Common myeloid progenitor, CD34-positive (primary cell): ENCODE measurements at regions not wholly inside any gene's neighbourhood (a gene's known extent, or its start where the extent isn't known, plus 50 kb on each side); places are given as distances from the start of the nearest gene placed in this dataset.

Source experiments
- CTCF ChIA-PET: fragments of 350-600 bp; sonication (Branson Sonifier 250); formaldehyde crosslinking; loops from one replicate; lab custom pipeline; 2021; ENCODE audit warnings: antibody characterized with exemption; lab: Charles Lee
- POLR2A ChIA-PET: fragments of 350-600 bp; sonication (Branson Sonifier 250); formaldehyde crosslinking; loops from one replicate; lab custom pipeline; 2021; ENCODE audit warnings: antibody characterized with exemption; lab: Charles Lee
- DNase-seq, 3 donors: peaks; one replicate each; pipeline versions ENCODE4 v3.0.0 to v3.0.0-alpha.2; 2013
- H3K27ac ChIP-seq, 2 experiments: 1 replicate in 1 of 2; 2 replicates in 1 of 2; pipeline ENCODE4 v1.7.0; 2013; ENCODE audit warnings: inconsistent platforms in 2 of 2, low read length in 2 of 2, mild to moderate bottlenecking in 2 of 2, low read depth in 1 of 2, moderate library complexity in 1 of 2; ENCODE audit not compliant: severe bottlenecking in 2 of 2, insufficient read depth in 1 of 2, poor library complexity in 1 of 2
- H3K27me3 ChIP-seq, 5 experiments: replicated peaks in 2 of 5; 1 replicate in 3 of 5; 2 replicates in 2 of 5; pipeline versions ENCODE4 v1.6.1 to v1.7.0; 2013; ENCODE audit warnings: low read length in 4 of 5, mild to moderate bottlenecking in 2 of 5, moderate library complexity in 2 of 5, inconsistent platforms in 1 of 5; ENCODE audit not compliant: insufficient read depth in 5 of 5, control insufficient read depth in 4 of 5
- H3K36me3 ChIP-seq, 4 experiments: 1 replicate in 2 of 4; 2 replicates in 2 of 4; pipeline versions ENCODE4 v1.6.1 to v1.7.0; 2013; ENCODE audit warnings: low read length in 3 of 4, control low read depth in 1 of 4, mild to moderate bottlenecking in 1 of 4; ENCODE audit not compliant: control insufficient read depth in 4 of 4, insufficient read depth in 4 of 4
- H3K4me1 ChIP-seq, 4 experiments: 1 replicate in 3 of 4; 2 replicates in 1 of 4; pipeline versions ENCODE4 v1.6.1 to v1.7.1; 2013; ENCODE audit warnings: low read length in 3 of 4, mild to moderate bottlenecking in 3 of 4, control low read depth in 1 of 4, inconsistent platforms in 1 of 4, moderate library complexity in 1 of 4; ENCODE audit not compliant: control insufficient read depth in 4 of 4, insufficient read depth in 4 of 4; ENCODE audit errors: control extremely low read depth in 1 of 4
- H3K4me3 ChIP-seq, 7 experiments: 1 replicate in 4 of 7; 2 replicates in 3 of 7; pipeline versions ENCODE4 v1.5.1 to v1.7.0; 2013; ENCODE audit warnings: mild to moderate bottlenecking in 7 of 7, low read length in 6 of 7, moderate library complexity in 6 of 7, inconsistent platforms in 2 of 7, low read depth in 2 of 7, control low read depth in 1 of 7; ENCODE audit not compliant: insufficient read depth in 4 of 7, control insufficient read depth in 1 of 7; ENCODE audit errors: extremely low read depth in 1 of 7
- H3K9me3 ChIP-seq, 5 experiments: 1 replicate in 4 of 5; 2 replicates in 1 of 5; pipeline versions ENCODE4 v1.6.1 to v1.7.1; 2013; ENCODE audit warnings: low read length in 4 of 5, mild to moderate bottlenecking in 2 of 5, inconsistent platforms in 1 of 5, low read depth in 1 of 5, moderate library complexity in 1 of 5; ENCODE audit not compliant: control insufficient read depth in 4 of 5, insufficient read depth in 2 of 5; ENCODE audit errors: control extremely low read depth in 1 of 5
- WGBS: methylation state at CpG from one replicate; pipeline ENCODE4 v1.1.5; 2013; ENCODE audit not compliant: insufficient coverage; 5-methylcytosine and 5-hydroxymethylcytosine counted together

DNA sequence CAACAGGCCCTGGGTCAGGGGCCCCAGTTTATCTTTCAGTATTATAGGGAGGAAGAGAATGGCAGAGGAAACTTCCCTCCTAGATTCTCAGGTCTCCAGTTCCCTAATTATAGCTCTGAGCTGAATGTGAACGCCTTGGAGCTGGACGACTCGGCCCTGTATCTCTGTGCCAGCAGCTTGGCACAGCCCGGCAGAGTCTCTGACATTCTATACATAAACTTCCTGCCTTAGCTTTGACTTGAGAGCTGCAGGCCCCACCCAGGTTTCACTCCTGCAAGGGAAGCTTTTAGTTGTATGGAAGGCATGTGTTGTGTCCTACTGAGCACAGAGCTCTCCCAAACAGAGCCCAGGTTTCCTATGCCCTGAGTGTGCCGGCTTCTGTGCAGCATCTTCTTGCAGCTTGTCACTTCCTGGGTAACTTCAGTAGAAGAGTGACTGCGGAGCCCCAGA, 205.6 kb upstream of the PRSS58 start:
- POLR2A ChIA-PET = interaction anchor here (0.6 kb wide), 1 partner anchor 49 kb away, joined by 3 read pairs; no protein-coding TSS in a partner anchor
- peak in 2 of 3 donors; percentile 46 to 52 for DNase-seq
- H3K27ac ChIP-seq = peak overlapping the region; percentile 12 to 69

DNA sequence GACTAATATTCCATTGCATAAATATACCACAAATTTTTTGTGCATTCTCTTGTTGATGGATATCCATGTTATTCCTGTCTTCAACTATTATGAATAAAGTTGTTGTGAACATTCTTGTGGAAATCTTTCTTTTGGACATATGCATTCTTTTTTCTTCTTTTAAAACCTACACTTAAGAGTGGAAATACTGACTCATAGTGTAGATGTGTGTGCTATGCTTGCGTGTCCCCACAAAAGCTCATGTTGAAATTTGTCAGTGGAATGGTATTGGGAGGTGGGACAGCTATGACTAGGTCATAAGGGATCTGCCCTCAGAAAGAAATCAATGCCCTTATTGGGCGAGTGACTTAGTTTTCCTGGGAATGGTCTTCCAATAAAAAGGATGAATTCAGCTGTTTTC, 203.6 kb upstream of the PRSS58 start:
- Histone ChIP-seq H3K4me3 (peak overlapping the region in 1 of 7 experiments; percentile 31), H3K4me1 (peaks cover 9 to 85% (median 65%) of the 10 kb centered on the region in 4 experiments), H3K36me3 (no peaks in the 10 kb centered on the region), H3K9me3 (no peaks in the 10 kb centered on the region), H3K27me3 (no peaks in the 10 kb centered on the region), H3K27ac (peak overlapping the region in 1 of 2 experiments; percentile 6)
- DNase-seq = peak in 1 of 3 donors; percentile 52
- ChIA-PET POLR2A (interaction anchor here (1.5 to 2.3 kb wide), 3 partner anchors 8 to 36 kb away, joined by 3 to 16 read pairs (median 4); no protein-coding TSS in a partner anchor), CTCF (interaction anchor here (1.2 to 63.1 kb wide), 11 partner anchors 1 to 126 kb away, joined by 3 to 2564 read pairs (median 12); no protein-coding TSS in a partner anchor)
- WGBS = 100% methylated on average over 1 of the region's 2 CpGs

More for the DNA sequence above, 205.6 kb upstream of the PRSS58 start:
- Histone ChIP-seq H3K27me3 (no peaks in the 10 kb centered on the region), H3K9me3 (no peaks in the 10 kb centered on the region), H3K4me1 (peaks cover 19 to 87% (median 68%) of the 10 kb centered on the region in 4 experiments), H3K36me3 (no peaks in the 10 kb centered on the region), H3K4me3 (peak overlapping the region in 3 of 7 experiments; percentile 10 to 59 (median 44))
- CTCF ChIA-PET = interaction anchor here (0.7 to 63.1 kb wide), 13 partner anchors 1 to 348 kb away, joined by 3 to 2564 read pairs (median 3); no protein-coding TSS in a partner anchor
- WGBS = 15% methylated on average over 4 of the region's 6 CpGs

DNA sequence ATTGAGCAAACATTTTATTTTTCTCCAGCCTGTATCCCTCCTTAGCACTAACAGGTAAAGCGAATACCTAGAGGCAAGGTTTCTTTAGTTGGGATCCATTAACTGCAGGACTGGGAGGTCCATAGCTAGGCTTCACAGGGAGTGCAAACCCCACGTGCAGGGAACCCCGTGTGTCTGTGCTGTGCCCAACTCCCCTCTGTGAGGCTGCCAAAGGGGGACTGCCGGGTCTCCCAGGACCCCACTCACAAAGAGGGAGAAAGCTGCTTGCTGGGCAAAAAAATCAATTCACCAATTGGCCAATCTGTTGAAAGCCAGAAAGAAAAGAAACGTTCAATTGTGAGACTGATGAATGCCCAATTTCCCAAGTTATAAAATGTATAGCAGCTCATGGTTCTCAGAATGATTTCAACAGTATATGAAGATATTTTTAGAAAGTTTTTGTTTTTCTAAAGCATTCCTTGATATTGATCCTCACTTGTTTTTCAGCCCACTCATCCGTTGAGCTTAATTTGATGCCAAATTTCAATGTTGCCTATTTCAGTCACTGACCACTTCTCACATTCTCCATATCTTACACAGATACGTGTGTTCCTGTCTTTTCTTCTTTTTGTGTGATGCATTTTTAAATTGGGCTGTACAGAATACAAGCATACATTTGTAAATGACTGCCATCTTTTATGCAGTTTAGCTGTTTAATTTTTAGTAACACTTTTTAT, 202.7 kb upstream of the PRSS58 start:
- no peak overlapping the region for H3K4me3 ChIP-seq
- no peaks in the 10 kb centered on the region for H3K27me3 ChIP-seq
- H3K4me1 ChIP-seq = peaks cover 9 to 80% (median 64%) of the 10 kb centered on the region in 4 experiments
- DNase-seq = no peak
- 90% methylated on average over 5 of the region's 7 CpGs for WGBS
- peak overlapping the region in 1 of 2 experiments; percentile 27 for H3K27ac ChIP-seq
- H3K36me3 ChIP-seq = peaks cover 0 to 5% (median 0%) of the 10 kb centered on the region in 4 experiments
- CTCF ChIA-PET = interaction anchor here (1.2 to 63.1 kb wide), 19 partner anchors 2 to 350 kb away, joined by 3 to 2564 read pairs (median 7); no protein-coding TSS in a partner anchor
- no peaks in the 10 kb centered on the region for H3K9me3 ChIP-seq
- POLR2A ChIA-PET = interaction anchor here (1.1 to 2.3 kb wide), 6 partner anchors 7 to 37 kb away, joined by 3 to 16 read pairs (median 4); no protein-coding TSS in a partner anchor

DNA sequence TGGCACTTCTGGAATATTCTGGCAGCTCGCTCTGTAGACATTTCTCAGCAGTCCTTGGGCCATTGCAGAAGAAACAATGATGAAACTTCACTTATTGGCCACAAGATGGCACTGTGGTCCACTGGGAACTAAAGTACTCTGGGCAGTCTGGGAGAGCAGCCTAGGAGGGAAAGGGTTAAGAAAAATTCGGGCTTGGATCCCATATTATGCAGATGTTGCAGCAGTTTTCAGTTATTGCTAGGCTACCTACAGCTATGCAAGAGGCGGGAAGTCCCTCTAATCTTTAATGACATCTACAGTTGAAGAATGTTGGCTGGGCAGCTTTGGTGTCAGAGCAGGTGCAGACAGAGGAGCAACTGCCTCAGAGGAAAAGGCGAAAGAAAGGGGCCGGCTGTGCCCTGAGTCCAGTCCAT, 201.7 kb upstream of the PRSS58 start:
- CTCF ChIA-PET = interaction anchor here (0.8 to 63.1 kb wide), 31 partner anchors 3 to 351 kb away, joined by 3 to 2564 read pairs (median 4); no protein-coding TSS in a partner anchor
- Histone ChIP-seq H3K4me1 (peaks cover 9 to 80% (median 67%) of the 10 kb centered on the region in 4 experiments), H3K27me3 (no peaks in the 10 kb centered on the region), H3K9me3 (no peaks in the 10 kb centered on the region), H3K36me3 (peaks cover 0 to 5% (median 0%) of the 10 kb centered on the region in 4 experiments), H3K4me3 (peak overlapping the region in 1 of 7 experiments; percentile 36), H3K27ac (peak overlapping the region; percentile 27 to 31)
- WGBS = 2% methylated on average over 5 of the region's 5 CpGs
- DNase-seq = peak; percentile 83 to 89 (median 83)
- POLR2A ChIA-PET = interaction anchor here (1.1 to 2.3 kb wide), 4 partner anchors 8 to 20 kb away, joined by 3 to 16 read pairs (median 5); no protein-coding TSS in a partner anchor

DNA sequence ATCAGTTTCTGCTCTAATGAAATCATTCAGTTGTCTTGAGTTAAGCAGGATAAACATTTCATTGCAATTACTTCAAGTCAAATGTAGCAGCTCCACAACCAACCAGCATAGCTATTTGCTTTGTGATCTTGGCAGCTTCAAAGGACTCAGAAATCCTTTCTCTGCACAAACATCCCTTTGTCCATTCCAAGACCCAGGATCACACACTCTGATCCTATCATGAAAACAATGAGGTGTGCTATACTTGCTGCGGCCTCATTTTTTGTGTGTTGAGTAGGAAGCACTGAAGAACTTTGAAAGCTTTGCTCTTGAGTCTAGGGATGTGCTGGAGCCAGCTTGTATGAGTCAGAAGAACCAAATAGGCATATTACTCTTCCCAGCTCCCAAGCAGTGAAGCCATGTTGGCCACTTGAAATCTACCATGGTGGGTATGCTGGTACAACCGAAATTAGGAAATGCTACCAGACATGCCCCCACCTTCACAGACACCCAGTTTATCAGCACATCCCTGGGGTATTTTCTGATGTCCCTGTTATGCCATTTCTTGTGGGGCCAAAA, 199.4 kb upstream of the PRSS58 start:
- POLR2A ChIA-PET = no interaction called here
- no peaks in the 10 kb centered on the region for H3K9me3 ChIP-seq
- no peak overlapping the region for H3K4me3 ChIP-seq
- peaks cover 0 to 5% (median 0%) of the 10 kb centered on the region in 4 experiments for H3K36me3 ChIP-seq
- DNase-seq = no peak
- whole genome bisulfite sequencing = 100% methylated on average over 2 of the region's 2 CpGs
- peaks cover 6 to 75% (median 59%) of the 10 kb centered on the region in 4 experiments for H3K4me1 ChIP-seq
- no peaks in the 10 kb centered on the region for H3K27me3 ChIP-seq
- CTCF ChIA-PET = interaction anchor here (0.8 to 63.1 kb wide), 9 partner anchors 5 to 354 kb away, joined by 3 to 2564 read pairs (median 5); no protein-coding TSS in a partner anchor
- H3K27ac ChIP-seq = no peak overlapping the region

DNA sequence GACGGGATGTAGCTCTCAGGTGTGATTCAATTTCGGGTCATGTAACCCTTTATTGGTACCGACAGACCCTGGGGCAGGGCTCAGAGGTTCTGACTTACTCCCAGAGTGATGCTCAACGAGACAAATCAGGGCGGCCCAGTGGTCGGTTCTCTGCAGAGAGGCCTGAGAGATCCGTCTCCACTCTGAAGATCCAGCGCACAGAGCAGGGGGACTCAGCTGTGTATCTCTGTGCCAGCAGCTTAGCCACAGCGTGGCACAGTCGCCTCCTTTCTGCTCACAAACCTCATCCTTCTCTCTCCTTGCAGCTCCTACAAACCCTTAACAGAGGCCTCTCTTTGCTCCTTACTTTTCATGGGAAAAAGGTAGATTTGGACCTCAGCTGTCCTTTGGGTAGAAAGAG, 197.5 kb upstream of the PRSS58 start:
- Histone ChIP-seq H3K36me3 (peaks cover 0 to 5% (median 0%) of the 10 kb centered on the region in 4 experiments), H3K9me3 (no peaks in the 10 kb centered on the region), H3K4me1 (peaks cover 12 to 75% (median 63%) of the 10 kb centered on the region in 4 experiments), H3K27ac (no peak overlapping the region), H3K27me3 (no peaks in the 10 kb centered on the region), H3K4me3 (no peak overlapping the region)
- ChIA-PET CTCF (interaction anchor here (0.8 to 63.1 kb wide), 6 partner anchors 7 to 132 kb away, joined by 3 to 2564 read pairs (median 4); no protein-coding TSS in a partner anchor), POLR2A (no interaction called here)
- peak in 1 of 3 donors; percentile 50 for DNase-seq
- 94% methylated on average over 10 of the region's 10 CpGs for WGBS
